ENCODE measurements at regions not wholly inside any gene's neighbourhood (a gene's known extent, or its start where the extent isn't known, plus 50 kb on each side); places are given as distances from the start of the nearest gene placed in this dataset.

DNA sequence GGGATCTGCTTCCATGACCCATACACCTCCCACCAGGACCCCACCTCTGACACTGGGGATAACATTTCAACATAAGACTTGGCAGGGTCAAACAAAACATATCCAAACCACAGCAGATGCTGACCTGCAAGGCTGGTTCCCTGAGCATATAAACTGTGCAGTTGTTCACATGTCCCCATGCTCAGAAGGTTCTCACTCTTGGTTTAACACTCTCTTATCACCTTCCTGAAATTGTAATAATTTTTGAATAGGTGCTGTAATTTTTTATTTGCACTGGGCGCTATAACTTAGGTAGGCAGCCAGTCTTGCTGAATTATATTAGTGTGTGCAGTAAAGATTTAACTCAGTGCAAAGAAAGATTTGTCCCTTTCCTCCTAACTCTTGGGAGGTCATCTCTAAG lies 824.8 kb upstream of the SOX9 start:
- TF ChIP-seq CTCF (IDR thresholded peaks at IDR 0.05; ENCODE audit: control insufficient read depth, extremely low read depth, insufficient read depth), result no peak
- no peak for DNase-seq (ENCODE audit: low read depth)
- no peak overlapping the region for H3K4me3 ChIP-seq (ENCODE audit: low read depth, low read length)

- TF ChIP-seq CTCF (IDR thresholded peaks at IDR 0.05; ENCODE audit: control insufficient read depth, extremely low read depth, insufficient read depth), result no peak
- DNase-seq (ENCODE audit: low read depth), result no peak
- no peak overlapping the region for H3K4me3 ChIP-seq (ENCODE audit: low read depth, low read length)
Observed at GRCh38 chr17:71301063-71301462, 819.8 kb upstream of the SOX9 start.

DNA sequence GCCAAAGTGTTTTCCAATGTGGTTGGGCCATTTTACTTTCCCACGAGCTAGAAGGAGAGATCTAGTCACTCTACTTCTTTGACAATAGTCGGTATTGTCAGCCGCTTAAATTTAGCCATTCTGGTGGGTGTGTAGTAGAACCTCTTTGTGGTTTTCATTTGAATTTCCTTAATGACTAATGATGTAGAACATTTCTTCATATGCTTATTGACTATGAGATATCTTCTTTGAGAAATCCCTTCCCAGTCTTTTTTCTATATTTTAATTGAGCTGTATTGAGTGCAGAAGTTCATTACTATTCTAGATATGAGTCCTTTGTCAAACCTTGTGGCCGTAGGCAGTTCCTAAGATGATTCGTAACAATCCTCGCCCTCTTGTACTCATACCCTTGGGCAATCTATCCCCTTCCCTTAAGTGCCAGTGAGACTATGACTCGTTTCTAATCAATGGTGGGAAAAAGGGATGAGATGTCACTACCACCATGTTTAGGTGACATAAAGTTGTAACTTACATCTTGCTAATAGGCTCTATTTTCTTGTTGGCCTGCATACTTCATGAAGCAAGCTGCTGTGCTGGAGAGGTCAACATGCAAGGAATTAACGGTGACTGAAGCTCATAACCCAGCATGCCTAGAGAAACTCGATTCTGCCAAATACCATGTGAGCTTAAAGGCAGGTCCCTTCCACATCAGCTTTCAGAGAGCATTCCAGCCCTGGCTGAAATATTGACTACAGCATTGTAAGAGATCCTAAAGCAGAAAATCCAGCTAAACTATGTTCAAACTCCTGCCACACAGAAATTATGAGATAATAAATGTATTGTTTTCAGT lies 817.9 kb upstream of the SOX9 start:
- TF ChIP-seq CTCF (IDR thresholded peaks at IDR 0.05; ENCODE audit: control insufficient read depth, extremely low read depth, insufficient read depth), result no peak
- DNase-seq (ENCODE audit: low read depth), result no peak
- H3K4me3 ChIP-seq (ENCODE audit: low read depth, low read length), result no peak overlapping the region

DNA sequence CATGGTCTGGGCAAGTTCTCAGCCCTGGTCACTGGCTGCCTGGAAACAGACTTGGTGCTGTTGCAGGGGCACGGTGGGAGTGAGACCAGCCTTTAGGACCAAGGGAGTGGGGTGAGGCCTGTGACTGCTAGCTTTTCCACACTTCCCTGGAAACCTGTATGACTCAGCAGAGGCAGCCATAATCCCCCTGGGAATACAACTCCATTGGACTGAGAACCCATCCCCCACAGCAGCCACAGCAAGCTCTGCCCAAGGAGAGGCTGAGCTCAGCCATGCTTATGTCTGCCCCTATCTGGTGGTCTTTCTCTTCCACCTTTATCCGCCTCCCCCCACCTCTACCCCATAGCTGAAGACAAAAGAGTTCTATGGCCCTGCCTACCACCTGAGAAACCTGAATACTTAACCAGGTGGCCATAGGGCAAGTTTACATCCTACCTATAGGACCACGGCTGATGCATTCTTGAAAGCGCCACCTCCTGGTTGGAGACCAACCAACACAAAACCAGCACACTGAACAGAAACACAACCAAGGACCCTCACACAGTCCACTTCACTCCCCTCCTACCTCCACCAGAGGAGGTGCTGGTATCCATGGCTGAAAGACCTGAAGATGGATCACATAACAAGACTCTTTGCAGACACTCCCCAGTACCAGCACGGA lies 816.2 kb upstream of the SOX9 start:
- no peak for DNase-seq (ENCODE audit: low read depth)
- TF ChIP-seq CTCF (IDR thresholded peaks at IDR 0.05; ENCODE audit: control insufficient read depth, extremely low read depth, insufficient read depth), result no peak
- H3K4me3 ChIP-seq (ENCODE audit: low read depth, low read length), result no peak overlapping the region

GRCh38 chr17:71313866-71314265 lies 807.0 kb upstream of the SOX9 start:
- DNase-seq (ENCODE audit: low read depth), result no peak
- TF ChIP-seq CTCF (IDR thresholded peaks at IDR 0.05; ENCODE audit: control insufficient read depth, extremely low read depth, insufficient read depth), result no peak

GRCh38 chr17:71315568-71315967 lies 805.3 kb upstream of the SOX9 start:
- DNase-seq (ENCODE audit: low read depth), result no peak
- TF ChIP-seq CTCF (IDR thresholded peaks at IDR 0.05; ENCODE audit: control insufficient read depth, extremely low read depth, insufficient read depth), result no peak
- no peak overlapping the region for H3K4me3 ChIP-seq (ENCODE audit: low read depth, low read length)

More at GRCh38 chr17:71313866-71314265, 807.0 kb upstream of the SOX9 start:
- no peak overlapping the region for H3K4me3 ChIP-seq (ENCODE audit: low read depth, low read length)

All from LNCaP clone FGC (cell line).